ENCODE measurements at regions not wholly inside any gene's neighbourhood (a gene's known extent, or its start where the extent isn't known, plus 50 kb on each side); places are given as distances from the start of the nearest gene placed in this dataset.
"Not testable (repeated sequence)": the region's sequence is repeated elsewhere in the genome, so short reads cannot be mapped to it uniquely, and the experiment has no call there.

GRCh38 chr1:26626994-26627393 is 68.8 kb upstream of the ARID1A start:
- H3K27me3 ChIP-seq (ENCODE audit: low read depth) = no peaks in the 10 kb centered on the region
- peaks cover 8% of the 10 kb centered on the region for H3K4me1 ChIP-seq
- H3K4me3 ChIP-seq = no peak overlapping the region
- no peak for TF ChIP-seq CTCF (IDR thresholded peaks at IDR 0.05)
- no peaks in the 10 kb centered on the region for H3K9me3 ChIP-seq
- ATAC-seq = no peak
- H3K36me3 ChIP-seq = no peaks in the 10 kb centered on the region
- peak overlapping the region; percentile 24 for H3K27ac ChIP-seq
- DNase-seq = no peak
- intact Hi-C loops (cut with DNase I) = no loop called here

- Histone ChIP-seq H3K4me1 (peaks cover 4% of the 10 kb centered on the region), H3K4me3 (no peak overlapping the region), H3K36me3 (no peaks in the 10 kb centered on the region), H3K27me3 (ENCODE audit: low read depth) (no peaks in the 10 kb centered on the region), H3K9me3 (no peaks in the 10 kb centered on the region), H3K27ac (peak overlapping the region; percentile 69)
- ATAC-seq (peak; percentile 55 to 60), DNase-seq (no peak)
- intact Hi-C loops (cut with DNase I) = no loop called here
- no peak for TF ChIP-seq CTCF (IDR thresholded peaks at IDR 0.05)
Observed at GRCh38 chr1:26627954-26628353, 67.9 kb upstream of the ARID1A start.

GRCh38 chr1:26630634-26631033 is 65.2 kb upstream of the ARID1A start:
- Histone ChIP-seq H3K9me3 (no peaks in the 10 kb centered on the region), H3K4me1 (peaks cover 4% of the 10 kb centered on the region), H3K36me3 (no peaks in the 10 kb centered on the region), H3K4me3 (no peak overlapping the region), H3K27me3 (ENCODE audit: low read depth) (no peaks in the 10 kb centered on the region), H3K27ac (no peak overlapping the region)
- intact Hi-C loops (cut with DNase I) = no loop called here
- ATAC-seq = no peak
- no peak for TF ChIP-seq CTCF (IDR thresholded peaks at IDR 0.05)
- no peak for DNase-seq

- H3K4me3 ChIP-seq; H3K4me1 ChIP-seq; H3K27ac ChIP-seq; H3K36me3 ChIP-seq; H3K27me3 ChIP-seq (ENCODE audit: low read depth); intact Hi-C loops (cut with DNase I); H3K9me3 ChIP-seq; DNase-seq; ATAC-seq: not testable (repeated sequence)
Observed at GRCh38 chr1:26635800-26636199, 60.0 kb upstream of the ARID1A start.

GRCh38 chr1:26645734-26646133 is 50.1 kb upstream of the ARID1A start:
- Histone ChIP-seq H3K27me3 (ENCODE audit: low read depth) (no peaks in the 10 kb centered on the region), H3K9me3 (no peaks in the 10 kb centered on the region), H3K27ac (no peak overlapping the region), H3K36me3 (no peaks in the 10 kb centered on the region), H3K4me3 (no peak overlapping the region), H3K4me1 (no peaks in the 10 kb centered on the region)
- DNase-seq (no peak), ATAC-seq (no peak)
- intact Hi-C loops (cut with DNase I) = no loop called here
- TF ChIP-seq CTCF (IDR thresholded peaks at IDR 0.05) = no peak
